Endodermal cell (in vitro differentiated cells): ENCODE measurements at regions not wholly inside any gene's neighbourhood (a gene's known extent, or its start where the extent isn't known, plus 50 kb on each side); places are given as distances from the start of the nearest gene placed in this dataset.

Source experiments
- DNase-seq: peaks from one replicate; pipeline ENCODE4 v3.0.0-alpha.2; 2017
- H3K27ac ChIP-seq: 2 replicates; pipeline ENCODE4 v1.5.1; 2013; ENCODE audit warnings: mild to moderate bottlenecking, low read depth, low read length, moderate library complexity
- H3K27me3 ChIP-seq: 2 replicates; pipeline ENCODE4 v1.6.1; 2013; ENCODE audit warnings: mild to moderate bottlenecking, low read length, moderate library complexity; ENCODE audit not compliant: insufficient read depth, control insufficient read depth, poor library complexity, severe bottlenecking
- H3K36me3 ChIP-seq: 2 replicates; pipeline ENCODE4 v1.7.0; 2013; ENCODE audit warnings: mild to moderate bottlenecking, low read length, moderate library complexity; ENCODE audit not compliant: control insufficient read depth, insufficient read depth
- H3K4me1 ChIP-seq: one replicate; pipeline ENCODE4 v1.7.0; 2013; ENCODE audit warnings: low read length; ENCODE audit not compliant: control insufficient read depth, insufficient read depth
- H3K4me3 ChIP-seq: 2 replicates; pipeline ENCODE4 v1.5.1; 2013; ENCODE audit warnings: mild to moderate bottlenecking, low read length, moderate library complexity
- H3K9ac ChIP-seq: 2 replicates; pipeline ENCODE4 v1.6.1; 2013; ENCODE audit warnings: mild to moderate bottlenecking, low read length, moderate library complexity; ENCODE audit not compliant: poor library complexity, severe bottlenecking; ENCODE audit errors: extremely low read depth
- H3K9me3 ChIP-seq: 2 replicates; pipeline ENCODE4 v1.6.1; 2013; ENCODE audit warnings: mild to moderate bottlenecking, low read length, moderate library complexity; ENCODE audit not compliant: control insufficient read depth
- H3K27ac Mint-ChIP-seq: 2 replicates; pipeline ENCODE4 v1.8.0; 2020; ENCODE audit warnings: mixed read lengths
- H3K27me3 Mint-ChIP-seq: 2 replicates; pipeline ENCODE4 v1.8.0; 2021; ENCODE audit warnings: mild to moderate bottlenecking, mixed read lengths; ENCODE audit not compliant: insufficient read depth
- H3K36me3 Mint-ChIP-seq: 2 replicates; pipeline ENCODE4 v1.8.0; 2020; ENCODE audit warnings: low read depth, mixed read lengths
- H3K4me1 Mint-ChIP-seq: 2 replicates; pipeline ENCODE4 v1.8.0; 2020; ENCODE audit warnings: mixed read lengths
- H3K4me3 Mint-ChIP-seq: 2 replicates; pipeline ENCODE4 v1.8.0; 2020; ENCODE audit warnings: mild to moderate bottlenecking, moderate library complexity, mixed read lengths
- H3K9me3 Mint-ChIP-seq: 2 replicates; pipeline ENCODE4 v1.8.0; 2020; ENCODE audit warnings: mild to moderate bottlenecking, mixed read lengths
- CTCF ChIP-seq: fragments of 200-600 bp; sonication (generic); conservative IDR thresholded peaks from 2 replicates; pipeline ENCODE4 v1.5.0; 2021; ENCODE audit warnings: antibody characterized with exemption, mild to moderate bottlenecking
- WGBS, 2 experiments: methylation state at CpG; one replicate each; pipeline versions ENCODE4 v1.1.5 to v1.1.7; 2013; ENCODE audit warnings: missing lambda C conversion rate in 2 of 2, mixed read lengths in 1 of 2; ENCODE audit not compliant: insufficient coverage in 1 of 2, insufficient read length in 1 of 2; 5-methylcytosine and 5-hydroxymethylcytosine counted together

- H3K4me3 ChIP-seq, result no peak overlapping the region
- H3K36me3 ChIP-seq, result no peaks in the 10 kb centered on the region
- Mint-ChIP-seq H3K27me3 (no peaks in the 10 kb centered on the region), H3K4me1 (no peaks in the 10 kb centered on the region), H3K4me3 (no peak overlapping the region), H3K27ac (no peak overlapping the region), H3K9me3 (no peaks in the 10 kb centered on the region), H3K36me3 (no peaks in the 10 kb centered on the region)
- H3K9me3 ChIP-seq, result no peaks in the 10 kb centered on the region
- TF ChIP-seq CTCF, result no peak
- no peaks in the 10 kb centered on the region for H3K4me1 ChIP-seq
- H3K27ac ChIP-seq, result no peak overlapping the region
- H3K9ac ChIP-seq, result no peak overlapping the region
- WGBS, 2 experiments, result 96% methylated on average over 2 of the region's 2 CpGs; no CpG with 5 or more reads in 1 of the 2 experiments
- DNase-seq, result no peak
- H3K27me3 ChIP-seq, result no peaks in the 10 kb centered on the region
Observed at GRCh38 chr12:83779526-83779925, 1092.8 kb downstream of the TMTC2 start.

GRCh38 chr12:83769151-83769550, 1082.4 kb downstream of the TMTC2 start:
- Mint-ChIP-seq H3K36me3 (no peaks in the 10 kb centered on the region), H3K9me3 (peaks cover 5% of the 10 kb centered on the region), H3K4me3 (no peak overlapping the region), H3K4me1 (peaks cover 2% of the 10 kb centered on the region), H3K27me3 (no peaks in the 10 kb centered on the region), H3K27ac (no peak overlapping the region)
- H3K36me3 ChIP-seq, result no peaks in the 10 kb centered on the region
- 95 to 100% methylated on average over 3 of the region's 3 CpGs for WGBS, 2 experiments
- no peaks in the 10 kb centered on the region for H3K9me3 ChIP-seq
- no peaks in the 10 kb centered on the region for H3K4me1 ChIP-seq
- no peak overlapping the region for H3K27ac ChIP-seq
- H3K9ac ChIP-seq, result no peak overlapping the region
- no peak for DNase-seq
- TF ChIP-seq CTCF, result no peak
- no peaks in the 10 kb centered on the region for H3K27me3 ChIP-seq
- no peak overlapping the region for H3K4me3 ChIP-seq

GRCh38 chr12:83767723-83768122, 1081.0 kb downstream of the TMTC2 start:
- H3K36me3 ChIP-seq, result no peaks in the 10 kb centered on the region
- H3K27ac ChIP-seq, result no peak overlapping the region
- H3K9me3 ChIP-seq, result no peaks in the 10 kb centered on the region
- Mint-ChIP-seq H3K36me3 (no peaks in the 10 kb centered on the region), H3K9me3 (peaks cover 4% of the 10 kb centered on the region), H3K4me1 (peaks cover 2% of the 10 kb centered on the region), H3K27ac (no peak overlapping the region), H3K27me3 (no peaks in the 10 kb centered on the region), H3K4me3 (no peak overlapping the region)
- no peak overlapping the region for H3K9ac ChIP-seq
- no peaks in the 10 kb centered on the region for H3K27me3 ChIP-seq
- no peaks in the 10 kb centered on the region for H3K4me1 ChIP-seq
- WGBS, 2 experiments, result 82% methylated on average over 1 of the region's 1 CpG; no CpG with 5 or more reads in 1 of the 2 experiments
- TF ChIP-seq CTCF, result no peak
- no peak for DNase-seq
- no peak overlapping the region for H3K4me3 ChIP-seq
